Endothelial cell of umbilical vein (primary cell): ENCODE measurements at regions not wholly inside any gene's neighbourhood (a gene's known extent, or its start where the extent isn't known, plus 50 kb on each side); places are given as distances from the start of the nearest gene placed in this dataset.

ENCODE experiments used
- BruUV-seq: library from RNA; stranded (reverse); fragments of 400-500 nt; replicated peaks from 2 replicates; lab custom pipeline; 2021; lab: Mats Ljungman, UMichigan
- CTCF ChIA-PET: fragments of 300-600, 350-600 bp; sonication (Branson Sonifier 250); formaldehyde crosslinking; loops from one replicate; lab custom pipeline; 2021; ENCODE audit warnings: antibody characterized with exemption, inconsistent platforms; lab: Charles Lee
- POLR2A ChIA-PET: fragments of 300-600, 350-600 bp; sonication (Branson Sonifier 250); formaldehyde crosslinking; loops from one replicate; lab custom pipeline; 2021; ENCODE audit warnings: antibody characterized with exemption, inconsistent platforms; lab: Charles Lee
- DNase-seq: peaks from one replicate; pipeline ENCODE4 v3.0.0-alpha.2; 2011; ENCODE audit warnings: low read depth, low spot score
- FAIRE-seq: peaks from 2 replicates; lab custom pipeline; 2011; peaks lifted over from hg19 to GRCh38; lab: Jason Lieb, UNC
- H2AFZ ChIP-seq: 2 replicates; pipeline ENCODE4 v1.6.0; 2012; ENCODE audit warnings: low read depth, low read length, control low read depth, inconsistent platforms
- H3K27ac ChIP-seq: 2 replicates; pipeline ENCODE4 v1.5.1; 2011; ENCODE audit warnings: low read depth, mild to moderate bottlenecking, control low read depth, low read length, moderate library complexity; ENCODE audit not compliant: insufficient read depth
- H3K27me3 ChIP-seq, 2 experiments: 2 replicates each; pipeline versions ENCODE4 v1.6.0 to v1.6.1; 2011; ENCODE audit warnings: low read length in 2 of 2, mixed read lengths in 1 of 2; ENCODE audit not compliant: control insufficient read depth in 2 of 2, insufficient read depth in 2 of 2
- H3K36me3 ChIP-seq, 2 experiments: 2 replicates in 1 of 2; 3 replicates in 1 of 2; pipeline ENCODE4 v1.5.1; 2011; ENCODE audit warnings: low read length in 2 of 2, mild to moderate bottlenecking in 1 of 2, moderate library complexity in 1 of 2; ENCODE audit not compliant: control insufficient read depth in 2 of 2, insufficient read depth in 2 of 2; ENCODE audit errors: extremely low read depth in 1 of 2
- H3K4me1 ChIP-seq: 3 replicates; pipeline ENCODE4 v1.5.1; 2011; ENCODE audit warnings: mild to moderate bottlenecking, low read length; ENCODE audit not compliant: control insufficient read depth, insufficient read depth; ENCODE audit errors: extremely low read depth
- H3K4me2 ChIP-seq: 2 replicates; pipeline ENCODE4 v1.6.1; 2011; ENCODE audit warnings: low read length, control low read depth, mixed read lengths; ENCODE audit not compliant: insufficient read depth
- H3K4me3 ChIP-seq, 3 experiments: fragments of 200-600 bp in 1 of 3; sonication (generic), shearing (Covaris generic) in 1 of 3; replicated peaks in 1 of 3; 2 replicates each; pipeline ENCODE4 v1.5.1; 2011 to 2016; ENCODE audit warnings: control low read depth in 3 of 3, low read length in 3 of 3, mild to moderate bottlenecking in 2 of 3, inconsistent platforms in 1 of 3, low read depth in 1 of 3, moderate library complexity in 1 of 3; ENCODE audit not compliant: insufficient read depth in 1 of 3
- H3K79me2 ChIP-seq: 2 replicates; pipeline ENCODE4 v1.6.0; 2012; ENCODE audit warnings: low read length, inconsistent platforms; ENCODE audit not compliant: control insufficient read depth, insufficient read depth
- H3K9ac ChIP-seq: replicated peaks from 2 replicates; pipeline ENCODE3; 2011; ENCODE audit warnings: low read length, control low read depth; ENCODE audit not compliant: insufficient read depth; ENCODE audit errors: extremely low read depth
- H3K9me1 ChIP-seq: replicated peaks from 3 replicates; pipeline ENCODE4 v1.6.0; 2011; ENCODE audit warnings: mild to moderate bottlenecking, low read length; ENCODE audit not compliant: control insufficient read depth, insufficient read depth; ENCODE audit errors: extremely low read depth
- H3K9me3 ChIP-seq: replicated peaks from 2 replicates; pipeline ENCODE4 v1.5.1; 2012; ENCODE audit warnings: low read length, inconsistent platforms; ENCODE audit not compliant: control insufficient read depth, insufficient read depth
- H4K20me1 ChIP-seq: replicated peaks from 2 replicates; pipeline ENCODE3; 2011; ENCODE audit warnings: mild to moderate bottlenecking, low read length; ENCODE audit not compliant: control insufficient read depth, insufficient read depth; ENCODE audit errors: extremely low read depth
- EZH2 ChIP-seq: IDR thresholded peaks from 2 replicates; pipeline ENCODE4 v1.6.1; 2012; ENCODE audit warnings: borderline replicate concordance, low read depth, mild to moderate bottlenecking, moderate library complexity, low read length, inconsistent platforms; ENCODE audit not compliant: severe bottlenecking
- FOS ChIP-seq: IDR thresholded peaks from 2 replicates; pipeline ENCODE4 v1.6.1; 2011; ENCODE audit warnings: mild to moderate bottlenecking, low read length, moderate library complexity, borderline replicate concordance; ENCODE audit not compliant: insufficient read depth
- GATA2 ChIP-seq: IDR thresholded peaks from 2 replicates; pipeline ENCODE4 v1.7.0; 2011; ENCODE audit warnings: low read depth, mild to moderate bottlenecking, moderate library complexity, mixed read lengths, low read length; ENCODE audit not compliant: insufficient read length, insufficient read depth
- JUN ChIP-seq: IDR thresholded peaks from 2 replicates; pipeline ENCODE4 v1.6.1; 2011; ENCODE audit warnings: borderline replicate concordance, low read depth; ENCODE audit not compliant: insufficient read length, insufficient read depth
- MAX ChIP-seq: IDR thresholded peaks from 2 replicates; pipeline ENCODE4 v1.6.1; 2011; ENCODE audit not compliant: insufficient read depth, insufficient read length
- MYC ChIP-seq: IDR thresholded peaks from one replicate; pipeline ENCODE4 v1.6.1; 2011; ENCODE audit warnings: mild to moderate bottlenecking, low read depth, low read length
- POLR2A ChIP-seq: IDR thresholded peaks from 2 replicates; pipeline ENCODE4 v1.6.1; 2012; ENCODE audit warnings: low read depth, mild to moderate bottlenecking, control low read depth, low read length
- POLR2AphosphoS5 ChIP-seq: IDR thresholded peaks from 2 replicates; pipeline ENCODE4 v1.6.1; 2012; ENCODE audit warnings: low read depth, mild to moderate bottlenecking, control low read depth, low read length, moderate library complexity; ENCODE audit not compliant: insufficient read depth
- dilution Hi-C: fragments of 300-500 bp; cut with MboI; formaldehyde crosslinking; loops from one replicate; pipeline ENCODE4 v1.15.0; 2019; ENCODE audit warnings: low sequenced_read_pairs; ENCODE audit not compliant: extremely low pct_ligation_motif_present
- intact Hi-C: fragments of 100-400 bp; cut with micrococcal nuclease; formaldehyde crosslinking; loops from one replicate; pipeline ENCODE4 v1.10.0; 2022
- TF ChIP-seq, protein P1 (sequence below), 2 donors: IDR thresholded peaks; 1 replicate in 1 of 2; 2 replicates in 1 of 2; pipeline ENCODE4 v1.5.1; 2011; ENCODE audit warnings: low read length in 2 of 2, mild to moderate bottlenecking in 2 of 2, moderate library complexity in 2 of 2, control low read depth in 1 of 2, inconsistent platforms in 1 of 2, low read depth in 1 of 2; ENCODE audit not compliant: insufficient read depth in 1 of 2; ENCODE audit errors: extremely low read depth in 1 of 2

- no peak overlapping the region for H3K27ac ChIP-seq
- H3K9me3 ChIP-seq, result no peaks in the 10 kb centered on the region
- no peaks in the 10 kb centered on the region for H3K27me3 ChIP-seq
- CTCF ChIA-PET, result interaction anchor here (1.9 kb wide), 1 partner anchor 14 kb away, joined by 4 read pairs; no protein-coding TSS in a partner anchor
- no peak overlapping the region for H3K4me3 ChIP-seq
- H3K4me1 ChIP-seq, result no peaks in the 10 kb centered on the region
- no peaks in the 10 kb centered on the region for H3K9me1 ChIP-seq
- H3K79me2 ChIP-seq, result no peaks in the 10 kb centered on the region
- FAIRE-seq (no peak), DNase-seq (no peak)
- dilution Hi-C loops (no loop called here), intact Hi-C loops (no loop called here)
- no TSS peak for BruUV-seq
- POLR2A ChIA-PET, result no interaction called here
- TF ChIP-seq MAX (no peak), FOS (no peak), POLR2A (no peak), JUN (no peak), MYC (no peak), EZH2 (no peak), GATA2 (no peak), POLR2AphosphoS5 (no peak)
- TF ChIP-seq, protein P1, sequence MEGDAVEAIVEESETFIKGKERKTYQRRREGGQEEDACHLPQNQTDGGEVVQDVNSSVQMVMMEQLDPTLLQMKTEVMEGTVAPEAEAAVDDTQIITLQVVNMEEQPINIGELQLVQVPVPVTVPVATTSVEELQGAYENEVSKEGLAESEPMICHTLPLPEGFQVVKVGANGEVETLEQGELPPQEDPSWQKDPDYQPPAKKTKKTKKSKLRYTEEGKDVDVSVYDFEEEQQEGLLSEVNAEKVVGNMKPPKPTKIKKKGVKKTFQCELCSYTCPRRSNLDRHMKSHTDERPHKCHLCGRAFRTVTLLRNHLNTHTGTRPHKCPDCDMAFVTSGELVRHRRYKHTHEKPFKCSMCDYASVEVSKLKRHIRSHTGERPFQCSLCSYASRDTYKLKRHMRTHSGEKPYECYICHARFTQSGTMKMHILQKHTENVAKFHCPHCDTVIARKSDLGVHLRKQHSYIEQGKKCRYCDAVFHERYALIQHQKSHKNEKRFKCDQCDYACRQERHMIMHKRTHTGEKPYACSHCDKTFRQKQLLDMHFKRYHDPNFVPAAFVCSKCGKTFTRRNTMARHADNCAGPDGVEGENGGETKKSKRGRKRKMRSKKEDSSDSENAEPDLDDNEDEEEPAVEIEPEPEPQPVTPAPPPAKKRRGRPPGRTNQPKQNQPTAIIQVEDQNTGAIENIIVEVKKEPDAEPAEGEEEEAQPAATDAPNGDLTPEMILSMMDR (IDR thresholded peaks at IDR 0.05; ENCODE audit: extremely low read depth in 1 of 2, insufficient read depth in 1 of 2, low read depth in 1 of 2, low read length in 2 of 2), result no peak
- H3K36me3 ChIP-seq, result no peaks in the 10 kb centered on the region
- no peak overlapping the region for H2AFZ ChIP-seq
- H3K4me2 ChIP-seq, result no peak overlapping the region
- H3K9ac ChIP-seq, result no peak overlapping the region
- H4K20me1 ChIP-seq, result no peaks in the 10 kb centered on the region
Observed at GRCh38 chr3:157939166-157939565, 167.1 kb downstream of the SHOX2 start.
